Right atrium auricular region (tissue), 2 donors: ENCODE measurements at regions not wholly inside any gene's neighbourhood (a gene's known extent, or its start where the extent isn't known, plus 50 kb on each side); places are given as distances from the start of the nearest gene placed in this dataset.
"Not testable (repeated sequence)": the region's sequence is repeated elsewhere in the genome, so short reads cannot be mapped to it uniquely, and the experiment has no call there.

Experiments used
- DNase-seq: peaks from one replicate; pipeline ENCODE4 v3.0.0-alpha.2; 2019; ENCODE audit warnings: low spot score
- H3K27ac ChIP-seq, 2 donors: fragments of 200-600 bp; sonication (generic); 1 replicate in 1 of 2; 2 replicates in 1 of 2; pipeline ENCODE4 v1.5.1; 2016 to 2019
- H3K27me3 ChIP-seq, 2 donors: fragments of 200-600 bp; sonication (generic); one replicate each; pipeline versions ENCODE4 v1.5.1 to v1.6.0; 2017 to 2019
- H3K36me3 ChIP-seq: fragments of 200-600 bp; sonication (generic); one replicate; pipeline ENCODE4 v1.5.1; 2016
- H3K4me1 ChIP-seq, 2 donors: fragments of 200-600 bp; sonication (generic); one replicate each; pipeline versions ENCODE4 v1.5.1 to v1.6.0; 2017 to 2019
- H3K4me3 ChIP-seq, 2 donors: fragments of 200-600 bp; sonication (generic); 1 replicate in 1 of 2; 2 replicates in 1 of 2; pipeline ENCODE4 v1.5.1; 2017 to 2019; ENCODE audit warnings: mild to moderate bottlenecking in 1 of 2, moderate library complexity in 1 of 2
- H3K9me3 ChIP-seq, 2 donors: fragments of 200-600 bp; sonication (generic); one replicate each; pipeline ENCODE4 v1.5.1; 2019
- CTCF ChIP-seq, 2 donors: fragments of 200-600 bp; sonication (generic); IDR thresholded peaks; one replicate each; pipeline ENCODE4 v1.5.1; 2019; ENCODE audit warnings: antibody characterized with exemption in 2 of 2

DNA sequence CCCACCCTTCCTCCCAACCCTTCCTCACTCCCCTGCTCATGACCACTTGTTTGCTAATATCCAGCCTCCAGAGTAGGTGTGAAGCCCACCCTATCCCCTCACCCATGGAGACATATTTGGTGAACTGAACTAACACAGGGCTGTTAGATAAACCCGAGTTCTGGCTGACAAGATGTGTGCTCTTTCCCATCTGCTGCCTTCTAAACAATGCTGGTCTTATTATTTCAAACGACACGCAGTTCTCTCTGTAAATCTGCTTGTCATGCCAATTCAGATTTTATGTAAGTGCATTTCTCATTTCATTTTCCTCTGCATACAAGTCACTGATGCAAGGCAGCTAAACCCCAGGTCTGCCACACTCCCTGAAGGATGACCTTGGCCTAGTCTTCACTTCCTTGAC, 343.0 kb upstream of the CDH5 start:
- no peak for DNase-seq
- no peak for TF ChIP-seq CTCF (IDR thresholded peaks at IDR 0.05)

GRCh38 chr16:66020642-66021041, 345.8 kb upstream of the CDH5 start:
- H3K27ac ChIP-seq, result no peak overlapping the region
- H3K4me1 ChIP-seq, result no peaks in the 10 kb centered on the region
- DNase-seq, result no peak
- no peaks in the 10 kb centered on the region for H3K27me3 ChIP-seq
- H3K9me3 ChIP-seq, result peaks cover 0 to 7% of the 10 kb centered on the region in 2 donors
- TF ChIP-seq CTCF (IDR thresholded peaks at IDR 0.05), result no peak
- no peaks in the 10 kb centered on the region for H3K36me3 ChIP-seq
- H3K4me3 ChIP-seq, result no peak overlapping the region

More for the DNA sequence above, 343.0 kb upstream of the CDH5 start:
- Histone ChIP-seq H3K9me3 (peaks cover 0 to 7% of the 10 kb centered on the region in 2 donors), H3K27me3 (no peaks in the 10 kb centered on the region), H3K36me3 (no peaks in the 10 kb centered on the region), H3K27ac (no peak overlapping the region), H3K4me3 (no peak overlapping the region), H3K4me1 (no peaks in the 10 kb centered on the region)

GRCh38 chr16:66020046-66020445, 346.4 kb upstream of the CDH5 start:
- DNase-seq, result no peak
- no peaks in the 10 kb centered on the region for H3K27me3 ChIP-seq
- no peaks in the 10 kb centered on the region for H3K4me1 ChIP-seq
- H3K9me3 ChIP-seq, result peaks cover 0 to 6% of the 10 kb centered on the region in 2 donors
- no peak overlapping the region for H3K4me3 ChIP-seq
- no peak for TF ChIP-seq CTCF (IDR thresholded peaks at IDR 0.05)
- no peak overlapping the region for H3K27ac ChIP-seq
- H3K36me3 ChIP-seq, result no peaks in the 10 kb centered on the region

DNA sequence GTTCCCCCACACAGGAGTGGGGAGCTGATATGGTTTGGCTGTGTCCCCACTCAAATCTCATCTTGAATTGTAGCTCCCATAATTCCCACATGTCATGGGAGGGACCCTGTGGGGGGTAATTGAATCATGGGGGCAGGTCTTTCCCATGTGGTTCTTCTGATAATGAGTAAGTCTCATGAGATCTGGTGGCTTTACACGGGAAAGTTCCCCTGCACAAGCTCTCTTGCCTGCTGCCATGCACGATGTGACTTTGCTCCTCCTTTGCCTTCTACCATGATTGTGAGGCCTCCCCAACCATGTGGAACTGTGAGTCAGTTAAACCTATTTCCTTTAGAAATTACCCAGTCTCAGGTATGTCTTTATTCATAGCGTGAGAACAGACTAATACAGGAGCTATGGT, 347.0 kb upstream of the CDH5 start:
- not testable (repeated sequence) for DNase-seq, H3K4me1 ChIP-seq, H3K9me3 ChIP-seq, H3K4me3 ChIP-seq, H3K27me3 ChIP-seq, H3K27ac ChIP-seq, H3K36me3 ChIP-seq

DNA sequence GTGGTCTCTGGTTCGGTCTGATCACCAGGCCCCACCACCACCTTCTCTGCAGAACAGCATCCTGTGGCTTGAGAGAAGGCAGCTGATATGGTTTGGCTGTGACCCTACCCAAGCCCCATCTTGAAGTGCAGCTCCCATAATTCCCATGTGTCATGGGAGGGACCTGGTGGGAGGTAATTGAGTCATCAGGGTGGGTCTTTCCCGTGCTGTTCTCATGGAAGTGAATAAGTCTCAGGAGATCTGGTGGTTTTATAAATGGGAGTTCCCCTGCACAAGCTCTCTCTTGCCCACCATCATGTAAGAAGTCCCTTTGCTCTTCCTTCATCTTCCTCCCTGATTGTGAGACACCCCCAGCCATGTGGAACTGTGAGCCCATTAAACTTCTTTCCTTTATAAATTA, 352.3 kb upstream of the CDH5 start:
- no peaks in the 10 kb centered on the region for H3K9me3 ChIP-seq
- H3K27me3 ChIP-seq, result no peaks in the 10 kb centered on the region
- no peaks in the 10 kb centered on the region for H3K4me1 ChIP-seq
- no peak for TF ChIP-seq CTCF (IDR thresholded peaks at IDR 0.05)
- H3K36me3 ChIP-seq, result no peaks in the 10 kb centered on the region
- no peak overlapping the region for H3K4me3 ChIP-seq
- DNase-seq, result no peak
- H3K27ac ChIP-seq, result no peak overlapping the region

DNA sequence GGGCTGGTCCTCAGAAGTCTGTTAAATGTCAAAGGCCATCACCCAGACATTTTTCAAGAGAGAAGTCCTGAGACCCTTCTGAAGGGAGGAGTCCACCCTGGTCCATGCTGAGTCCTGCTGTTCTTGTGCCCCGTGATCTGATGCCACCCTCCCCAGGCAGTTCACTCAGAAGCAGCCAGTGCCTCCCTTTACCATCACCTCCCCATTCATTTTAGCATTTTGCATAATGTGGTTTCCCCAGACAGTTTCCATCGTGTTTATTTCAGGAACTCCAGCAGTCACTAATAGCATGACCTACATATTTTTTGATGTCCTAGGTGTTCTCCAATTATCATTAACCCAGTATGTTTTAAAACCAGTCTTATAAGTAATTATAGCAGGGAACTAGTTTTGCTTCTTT, 353.0 kb upstream of the CDH5 start:
- no peaks in the 10 kb centered on the region for H3K4me1 ChIP-seq
- no peak overlapping the region for H3K4me3 ChIP-seq
- H3K27me3 ChIP-seq, result no peaks in the 10 kb centered on the region
- no peaks in the 10 kb centered on the region for H3K9me3 ChIP-seq
- H3K36me3 ChIP-seq, result no peaks in the 10 kb centered on the region
- H3K27ac ChIP-seq, result no peak overlapping the region
- no peak for DNase-seq
- no peak for TF ChIP-seq CTCF (IDR thresholded peaks at IDR 0.05)
